Ishikawa (cell line): ENCODE measurements at regions not wholly inside any gene's neighbourhood (a gene's known extent, or its start where the extent isn't known, plus 50 kb on each side); places are given as distances from the start of the nearest gene placed in this dataset.

ENCODE experiments used
- TAF1 ChIP-seq: IDR thresholded peaks from 2 replicates; pipeline ENCODE4 v1.6.1; 2012; ENCODE audit warnings: low read depth, mild to moderate bottlenecking
- USF1 ChIP-seq: IDR thresholded peaks from 2 replicates; pipeline ENCODE4 v1.6.1; 2012

GRCh38 chr1:227372726-227373130 is 54.4 kb upstream of the CDC42BPA start:
- TF ChIP-seq TAF1 (no peak), USF1 (no peak)
